HCT116 (cell line): ENCODE measurements at regions not wholly inside any gene's neighbourhood (a gene's known extent, or its start where the extent isn't known, plus 50 kb on each side); places are given as distances from the start of the nearest gene placed in this dataset.

ENCODE experiments used
- ATAC-seq: fragments of 200-7000 bp; cut with Tn5 transposase; 2 replicates; pipeline ENCODE4 v1.9.1; 2020; ENCODE audit warnings: mild to moderate bottlenecking, moderate library complexity
- BruUV-seq: library from RNA; stranded (reverse); fragments of 400-500 nt; replicated peaks from 2 replicates; lab custom pipeline; 2021; lab: Mats Ljungman, UMichigan
- CTCF ChIA-PET: fragments of 300-600 bp; sonication (Branson Sonifier 250); formaldehyde crosslinking; loops from one replicate; lab custom pipeline; 2021; ENCODE audit warnings: antibody characterized with exemption; lab: Charles Lee
- POLR2A ChIA-PET: fragments of 300-600, 350-600 bp; sonication (Branson Sonifier 250); formaldehyde crosslinking; loops from one replicate; lab custom pipeline; 2021; ENCODE audit warnings: antibody characterized with exemption; lab: Charles Lee
- RAD21 ChIA-PET, 2 experiments: fragments of 300-600 bp; sonication (Branson Sonifier 250); formaldehyde crosslinking; loops; one replicate each; lab custom pipeline; 2023; ENCODE audit warnings: low total read pairs in 2 of 2; ENCODE audit not compliant: uncharacterized antibody in 2 of 2, unreplicated experiment in 2 of 2, low non-redundant PET in 1 of 2; lab: Charles Lee
- DNase-seq: peaks from one replicate; pipeline ENCODE4 v3.0.0-alpha.2; 2010; ENCODE audit warnings: low read depth, low spot score
- H2AFZ ChIP-seq: fragments of 200-600 bp; shearing (Covaris generic), sonication (generic); 2 replicates; pipeline ENCODE4 v1.6.1; 2017; ENCODE audit warnings: low read depth, mixed run types, mixed read lengths, antibody characterized with exemption, low read length; ENCODE audit not compliant: poor library complexity, severe bottlenecking
- H3K27ac ChIP-seq: 2 replicates; pipeline ENCODE4 v1.5.1; 2012; ENCODE audit warnings: low read depth, low read length
- H3K27me3 ChIP-seq: fragments of 200-600 bp; sonication (generic); 2 replicates; pipeline ENCODE4 v1.6.1; 2016; ENCODE audit warnings: mixed run types, low read length, mixed read lengths; ENCODE audit not compliant: insufficient read depth
- H3K36me3 ChIP-seq, 2 experiments: fragments of 200-500 bp in 1 of 2; fragments of 200-600 bp in 1 of 2; sonication (Bioruptor generic) in 1 of 2; sonication (generic) in 1 of 2; 2 replicates each; pipeline versions ENCODE4 v1.5.1 to v1.6.1; 2014 to 2016; ENCODE audit warnings: low read length in 2 of 2, inconsistent platforms in 1 of 2, mixed read lengths in 1 of 2, mixed run types in 1 of 2; ENCODE audit not compliant: insufficient read depth in 2 of 2, control insufficient read depth in 1 of 2
- H3K4me1 ChIP-seq, 2 experiments: fragments of 200-600 bp in 1 of 2; sonication (generic) in 1 of 2; 2 replicates each; pipeline versions ENCODE4 v1.5.1 to v1.6.1; 2012 to 2017; ENCODE audit warnings: low read length in 2 of 2, inconsistent platforms in 1 of 2, mild to moderate bottlenecking in 1 of 2, mixed read lengths in 1 of 2, mixed run types in 1 of 2, moderate library complexity in 1 of 2; ENCODE audit not compliant: insufficient read depth in 2 of 2, control insufficient read depth in 1 of 2
- H3K4me2 ChIP-seq: fragments of 200-600 bp; sonication (generic); 2 replicates; pipeline ENCODE4 v1.6.1; 2017; ENCODE audit warnings: mixed run types, low read length, mixed read lengths
- H3K4me3 ChIP-seq, 2 experiments: fragments of 200-600 bp in 1 of 2; sonication (generic) in 1 of 2; replicated peaks in 1 of 2; 2 replicates each; pipeline ENCODE4 v1.5.1; 2011 to 2016; ENCODE audit warnings: low read length in 2 of 2, control low read depth in 1 of 2, low read depth in 1 of 2, mild to moderate bottlenecking in 1 of 2, mixed read lengths in 1 of 2, mixed run types in 1 of 2
- H3K79me2 ChIP-seq: fragments of 200-600 bp; sonication (generic); 2 replicates; pipeline ENCODE4 v1.6.1; 2017; ENCODE audit warnings: mild to moderate bottlenecking, mixed run types, low read length, moderate library complexity, mixed read lengths; ENCODE audit not compliant: insufficient read depth
- H3K9ac ChIP-seq: fragments of 200-600 bp; sonication (generic); 2 replicates; pipeline ENCODE4 v1.6.1; 2016; ENCODE audit warnings: low read length, mixed read lengths
- H3K9me2 ChIP-seq: fragments of 200-600 bp; sonication (generic), shearing (Covaris generic); 2 replicates; pipeline ENCODE4 v1.6.1; 2017; ENCODE audit warnings: mixed run types, mild to moderate bottlenecking, moderate library complexity; ENCODE audit not compliant: insufficient read depth
- H3K9me3 ChIP-seq, 2 experiments: fragments of 200-500 bp in 1 of 2; fragments of 200-600 bp in 1 of 2; sonication (Bioruptor generic) in 1 of 2; sonication (generic) in 1 of 2; 2 replicates each; pipeline ENCODE4 v1.6.1; 2014 to 2017; ENCODE audit warnings: low read length in 2 of 2, mixed read lengths in 2 of 2, inconsistent platforms in 1 of 2, low read depth in 1 of 2, mild to moderate bottlenecking in 1 of 2, mixed run types in 1 of 2, moderate library complexity in 1 of 2; ENCODE audit not compliant: control insufficient read depth in 1 of 2, insufficient read depth in 1 of 2
- H4K20me1 ChIP-seq: fragments of 200-600 bp; sonication (generic), shearing (Covaris generic); 2 replicates; pipeline ENCODE4 v1.6.1; 2017; ENCODE audit warnings: mixed run types, mild to moderate bottlenecking, moderate library complexity; ENCODE audit not compliant: insufficient read depth
- ATF3 ChIP-seq: IDR thresholded peaks from 2 replicates; pipeline ENCODE4 v1.6.1; 2012
- CEBPB ChIP-seq: IDR thresholded peaks from 2 replicates; pipeline ENCODE4 v1.6.1; 2012; ENCODE audit warnings: low read depth
- EGR1 ChIP-seq: IDR thresholded peaks from 2 replicates; pipeline ENCODE4 v1.6.1; 2012; ENCODE audit warnings: low read depth
- MAX ChIP-seq: IDR thresholded peaks from 2 replicates; pipeline ENCODE4 v1.6.1; 2012
- RAD21 ChIP-seq: IDR thresholded peaks from 2 replicates; pipeline ENCODE4 v1.6.1; 2012; ENCODE audit warnings: low read depth, mild to moderate bottlenecking
- TCF7L2 ChIP-seq: IDR thresholded peaks from 2 replicates; pipeline ENCODE4 v1.7.0; 2011; ENCODE audit warnings: borderline replicate concordance, inconsistent platforms; ENCODE audit not compliant: insufficient read depth, insufficient read length; ENCODE audit errors: extremely low read depth
- ZBTB33 ChIP-seq: IDR thresholded peaks from 2 replicates; pipeline ENCODE4 v1.6.1; 2011; ENCODE audit warnings: mild to moderate bottlenecking, low read length, moderate library complexity; ENCODE audit not compliant: insufficient replicate concordance; ENCODE audit errors: extremely low read depth
- intact Hi-C: fragments of 100-400 bp; cut with micrococcal nuclease; formaldehyde crosslinking; loops from 2 replicates; pipeline ENCODE4 v1.10.0; 2022

GRCh38 chr5:159814222-159814621 is 102.1 kb upstream of the ADRA1B start:
- Histone ChIP-seq H3K4me1 (no peaks in the 10 kb centered on the region), H2AFZ (no peak overlapping the region), H3K79me2 (no peaks in the 10 kb centered on the region), H3K4me3 (no peak overlapping the region)
- RAD21 ChIA-PET, result no interaction called here
- DNase-seq, result no peak
- no peak for TF ChIP-seq TCF7L2
- no peak for TF ChIP-seq EGR1
- no peak for TF ChIP-seq MAX
- TF ChIP-seq ATF3, result no peak
- no peak for TF ChIP-seq ZBTB33
- TF ChIP-seq RAD21, result no peak
- TF ChIP-seq CEBPB, result no peak
- TF ChIP-seq, all 23 proteins: peak for 0
- no peak for ATAC-seq
- H4K20me1 ChIP-seq, result no peaks in the 10 kb centered on the region
- no peak overlapping the region for H3K4me2 ChIP-seq
- intact Hi-C loops, result no loop called here
- H3K27ac ChIP-seq, result no peak overlapping the region
- ChIA-PET POLR2A (no interaction called here), CTCF (no interaction called here)
- H3K9me2 ChIP-seq, result no peaks in the 10 kb centered on the region
- no peak overlapping the region for H3K9ac ChIP-seq
- BruUV-seq, result no TSS peak
- no peaks in the 10 kb centered on the region for H3K9me3 ChIP-seq
- H3K27me3 ChIP-seq, result no peaks in the 10 kb centered on the region
- no peaks in the 10 kb centered on the region for H3K36me3 ChIP-seq
